Ishikawa (cell line): ENCODE measurements at regions not wholly inside any gene's neighbourhood (a gene's known extent, or its start where the extent isn't known, plus 50 kb on each side); places are given as distances from the start of the nearest gene placed in this dataset.

Experiments
- CEBPB ChIP-seq: IDR thresholded peaks from 2 replicates; pipeline ENCODE4 v1.6.1; 2012
- CREB1 ChIP-seq: IDR thresholded peaks from 2 replicates; pipeline ENCODE4 v1.6.1; 2012; ENCODE audit warnings: low read depth
- EGR1 ChIP-seq: IDR thresholded peaks from 2 replicates; pipeline ENCODE4 v1.6.1; 2012
- EP300 ChIP-seq: IDR thresholded peaks from 2 replicates; pipeline ENCODE4 v1.6.1; 2012; ENCODE audit warnings: borderline replicate concordance
- MAX ChIP-seq: IDR thresholded peaks from 2 replicates; pipeline ENCODE4 v1.6.1; 2012
- RAD21 ChIP-seq: IDR thresholded peaks from 2 replicates; pipeline ENCODE4 v1.6.1; 2012; ENCODE audit warnings: low read depth
- TAF1 ChIP-seq: IDR thresholded peaks from 2 replicates; pipeline ENCODE4 v1.6.1; 2012; ENCODE audit warnings: low read depth, mild to moderate bottlenecking
- YY1 ChIP-seq: IDR thresholded peaks from 2 replicates; pipeline ENCODE4 v1.6.1; 2012; ENCODE audit warnings: low read depth
- TF ChIP-seq, protein P1 (sequence below): IDR thresholded peaks from 2 replicates; pipeline ENCODE4 v1.6.1; 2012; ENCODE audit warnings: low read depth, mild to moderate bottlenecking

GRCh38 chr3:75237053-75237452 lies 427.1 kb upstream of the FRG2C start:
- TF ChIP-seq CEBPB (no peak), TAF1 (no peak), EGR1 (no peak), EP300 (no peak), RAD21 (no peak), MAX (no peak), YY1 (no peak), CREB1 (no peak)
- TF ChIP-seq, protein P1, sequence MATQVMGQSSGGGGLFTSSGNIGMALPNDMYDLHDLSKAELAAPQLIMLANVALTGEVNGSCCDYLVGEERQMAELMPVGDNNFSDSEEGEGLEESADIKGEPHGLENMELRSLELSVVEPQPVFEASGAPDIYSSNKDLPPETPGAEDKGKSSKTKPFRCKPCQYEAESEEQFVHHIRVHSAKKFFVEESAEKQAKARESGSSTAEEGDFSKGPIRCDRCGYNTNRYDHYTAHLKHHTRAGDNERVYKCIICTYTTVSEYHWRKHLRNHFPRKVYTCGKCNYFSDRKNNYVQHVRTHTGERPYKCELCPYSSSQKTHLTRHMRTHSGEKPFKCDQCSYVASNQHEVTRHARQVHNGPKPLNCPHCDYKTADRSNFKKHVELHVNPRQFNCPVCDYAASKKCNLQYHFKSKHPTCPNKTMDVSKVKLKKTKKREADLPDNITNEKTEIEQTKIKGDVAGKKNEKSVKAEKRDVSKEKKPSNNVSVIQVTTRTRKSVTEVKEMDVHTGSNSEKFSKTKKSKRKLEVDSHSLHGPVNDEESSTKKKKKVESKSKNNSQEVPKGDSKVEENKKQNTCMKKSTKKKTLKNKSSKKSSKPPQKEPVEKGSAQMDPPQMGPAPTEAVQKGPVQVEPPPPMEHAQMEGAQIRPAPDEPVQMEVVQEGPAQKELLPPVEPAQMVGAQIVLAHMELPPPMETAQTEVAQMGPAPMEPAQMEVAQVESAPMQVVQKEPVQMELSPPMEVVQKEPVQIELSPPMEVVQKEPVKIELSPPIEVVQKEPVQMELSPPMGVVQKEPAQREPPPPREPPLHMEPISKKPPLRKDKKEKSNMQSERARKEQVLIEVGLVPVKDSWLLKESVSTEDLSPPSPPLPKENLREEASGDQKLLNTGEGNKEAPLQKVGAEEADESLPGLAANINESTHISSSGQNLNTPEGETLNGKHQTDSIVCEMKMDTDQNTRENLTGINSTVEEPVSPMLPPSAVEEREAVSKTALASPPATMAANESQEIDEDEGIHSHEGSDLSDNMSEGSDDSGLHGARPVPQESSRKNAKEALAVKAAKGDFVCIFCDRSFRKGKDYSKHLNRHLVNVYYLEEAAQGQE: no peak
